ENCODE measurements at regions not wholly inside any gene's neighbourhood (a gene's known extent, or its start where the extent isn't known, plus 50 kb on each side); places are given as distances from the start of the nearest gene placed in this dataset.

DNA sequence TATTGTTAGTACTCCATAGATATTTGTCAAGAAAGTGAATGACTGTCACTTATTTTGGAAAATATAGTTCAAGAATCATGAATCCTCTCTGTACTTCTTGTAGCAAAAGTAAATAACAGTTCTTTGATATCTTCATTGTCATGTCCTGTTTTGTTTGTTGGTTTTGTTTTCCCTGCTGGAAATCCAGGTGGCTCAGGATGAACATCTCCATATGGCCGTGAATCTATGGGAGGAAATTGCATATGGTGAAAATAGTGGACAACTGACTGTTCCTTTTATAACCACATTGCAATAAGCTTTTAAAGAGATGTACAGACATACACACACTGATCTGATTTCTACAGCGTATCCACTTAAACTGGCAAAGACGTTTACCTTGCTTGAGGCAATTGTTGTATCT lies 637.0 kb upstream of the RBFOX1 start:
- TF ChIP-seq ZFP3 (CRISPR knock-in tag; IDR thresholded peaks at IDR 0.05) (no peak), ZFP30 (CRISPR knock-in tag; IDR thresholded peaks at IDR 0.05) (no peak), SNAI2 (CRISPR knock-in tag; IDR thresholded peaks at IDR 0.05) (no peak)
- TF ChIP-seq, protein P1, sequence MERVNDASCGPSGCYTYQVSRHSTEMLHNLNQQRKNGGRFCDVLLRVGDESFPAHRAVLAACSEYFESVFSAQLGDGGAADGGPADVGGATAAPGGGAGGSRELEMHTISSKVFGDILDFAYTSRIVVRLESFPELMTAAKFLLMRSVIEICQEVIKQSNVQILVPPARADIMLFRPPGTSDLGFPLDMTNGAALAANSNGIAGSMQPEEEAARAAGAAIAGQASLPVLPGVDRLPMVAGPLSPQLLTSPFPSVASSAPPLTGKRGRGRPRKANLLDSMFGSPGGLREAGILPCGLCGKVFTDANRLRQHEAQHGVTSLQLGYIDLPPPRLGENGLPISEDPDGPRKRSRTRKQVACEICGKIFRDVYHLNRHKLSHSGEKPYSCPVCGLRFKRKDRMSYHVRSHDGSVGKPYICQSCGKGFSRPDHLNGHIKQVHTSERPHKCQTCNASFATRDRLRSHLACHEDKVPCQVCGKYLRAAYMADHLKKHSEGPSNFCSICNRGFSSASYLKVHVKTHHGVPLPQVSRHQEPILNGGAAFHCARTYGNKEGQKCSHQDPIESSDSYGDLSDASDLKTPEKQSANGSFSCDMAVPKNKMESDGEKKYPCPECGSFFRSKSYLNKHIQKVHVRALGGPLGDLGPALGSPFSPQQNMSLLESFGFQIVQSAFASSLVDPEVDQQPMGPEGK (CRISPR knock-in tag; IDR thresholded peaks at IDR 0.05; ENCODE audit: borderline replicate concordance) = no peak
- TF ChIP-seq, protein P2, sequence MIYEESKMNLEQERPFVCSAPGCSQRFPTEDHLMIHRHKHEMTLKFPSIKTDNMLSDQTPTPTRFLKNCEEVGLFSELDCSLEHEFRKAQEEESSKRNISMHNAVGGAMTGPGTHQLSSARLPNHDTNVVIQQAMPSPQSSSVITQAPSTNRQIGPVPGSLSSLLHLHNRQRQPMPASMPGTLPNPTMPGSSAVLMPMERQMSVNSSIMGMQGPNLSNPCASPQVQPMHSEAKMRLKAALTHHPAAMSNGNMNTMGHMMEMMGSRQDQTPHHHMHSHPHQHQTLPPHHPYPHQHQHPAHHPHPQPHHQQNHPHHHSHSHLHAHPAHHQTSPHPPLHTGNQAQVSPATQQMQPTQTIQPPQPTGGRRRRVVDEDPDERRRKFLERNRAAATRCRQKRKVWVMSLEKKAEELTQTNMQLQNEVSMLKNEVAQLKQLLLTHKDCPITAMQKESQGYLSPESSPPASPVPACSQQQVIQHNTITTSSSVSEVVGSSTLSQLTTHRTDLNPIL (CRISPR knock-in tag; IDR thresholded peaks at IDR 0.05; ENCODE audit: low read depth) = no peak
- TF ChIP-seq, protein P3, sequence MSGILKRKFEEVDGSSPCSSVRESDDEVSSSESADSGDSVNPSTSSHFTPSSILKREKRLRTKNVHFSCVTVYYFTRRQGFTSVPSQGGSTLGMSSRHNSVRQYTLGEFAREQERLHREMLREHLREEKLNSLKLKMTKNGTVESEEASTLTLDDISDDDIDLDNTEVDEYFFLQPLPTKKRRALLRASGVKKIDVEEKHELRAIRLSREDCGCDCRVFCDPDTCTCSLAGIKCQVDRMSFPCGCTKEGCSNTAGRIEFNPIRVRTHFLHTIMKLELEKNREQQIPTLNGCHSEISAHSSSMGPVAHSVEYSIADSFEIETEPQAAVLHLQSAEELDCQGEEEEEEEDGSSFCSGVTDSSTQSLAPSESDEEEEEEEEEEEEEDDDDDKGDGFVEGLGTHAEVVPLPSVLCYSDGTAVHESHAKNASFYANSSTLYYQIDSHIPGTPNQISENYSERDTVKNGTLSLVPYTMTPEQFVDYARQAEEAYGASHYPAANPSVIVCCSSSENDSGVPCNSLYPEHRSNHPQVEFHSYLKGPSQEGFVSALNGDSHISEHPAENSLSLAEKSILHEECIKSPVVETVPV (CRISPR knock-in tag; IDR thresholded peaks at IDR 0.05) = no peak

Data from SK-N-SH treated with all-trans-retinoic acid at 6 μM for 48 hours (cell line).